Head of caudate nucleus (tissue), 42 donors: ENCODE measurements at regions not wholly inside any gene's neighbourhood (a gene's known extent, or its start where the extent isn't known, plus 50 kb on each side); places are given as distances from the start of the nearest gene placed in this dataset.
A peak's percentile ranks its signal among the peaks of the same experiment; 100 is the strongest.

Experiments
- DNase-seq, 42 donors: peaks; one replicate each; pipeline versions ENCODE4 v3.0.0 to v3.0.0-alpha.2; 2020 to 2021; ENCODE audit warnings: mixed read lengths in 7 of 42
- intact Hi-C: fragments of 100-400 bp; cut with DNase I; formaldehyde crosslinking; loops from one replicate; pipeline ENCODE4 v1.15.0; 2022

GRCh38 chr6:98433325-98434056 is 400.9 kb upstream of the POU3F2 start:
- intact Hi-C loops, result no loop called here
- no peak for DNase-seq

- intact Hi-C loops, result no loop called here
- DNase-seq, result no peak
Measured at GRCh38 chr6:98443633-98444032, 390.7 kb upstream of the POU3F2 start.

GRCh38 chr6:98452685-98453084 is 381.7 kb upstream of the POU3F2 start:
- no peak for DNase-seq
- intact Hi-C loops, result no loop called here

- intact Hi-C loops, result no loop called here
- DNase-seq, result no peak
Measured at GRCh38 chr6:98454809-98455322, 379.5 kb upstream of the POU3F2 start.

GRCh38 chr6:98458708-98459107 is 375.7 kb upstream of the POU3F2 start:
- intact Hi-C loops, result no loop called here
- peak in 7 of 42 donors; percentile 4 to 49 (median 23) for DNase-seq

- intact Hi-C loops, result no loop called here
- no peak for DNase-seq
Measured at GRCh38 chr6:98463038-98464000, 371.1 kb upstream of the POU3F2 start.

GRCh38 chr6:98467091-98467490 is 367.3 kb upstream of the POU3F2 start:
- DNase-seq, result no peak
- intact Hi-C loops, result no loop called here

DNA sequence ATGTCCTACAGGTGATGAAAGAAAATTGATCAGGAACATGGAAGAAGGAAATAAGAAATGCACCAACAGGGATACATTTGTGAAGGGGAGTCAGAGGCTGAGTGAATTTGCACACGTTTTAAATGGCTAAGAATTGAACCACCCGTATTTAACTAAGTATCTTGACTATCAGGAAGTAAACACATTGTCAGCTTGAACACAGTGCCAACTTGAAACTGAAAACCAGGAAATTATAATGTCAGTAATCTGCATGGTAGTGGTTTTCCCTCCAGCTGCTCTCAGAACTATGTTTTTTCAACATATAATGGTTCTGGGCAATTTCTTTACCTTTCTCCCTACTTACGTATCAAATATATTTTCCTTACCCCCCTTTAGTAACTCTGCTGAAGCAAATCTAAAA is 366.5 kb upstream of the POU3F2 start:
- no peak for DNase-seq
- intact Hi-C loops, result no loop called here

DNA sequence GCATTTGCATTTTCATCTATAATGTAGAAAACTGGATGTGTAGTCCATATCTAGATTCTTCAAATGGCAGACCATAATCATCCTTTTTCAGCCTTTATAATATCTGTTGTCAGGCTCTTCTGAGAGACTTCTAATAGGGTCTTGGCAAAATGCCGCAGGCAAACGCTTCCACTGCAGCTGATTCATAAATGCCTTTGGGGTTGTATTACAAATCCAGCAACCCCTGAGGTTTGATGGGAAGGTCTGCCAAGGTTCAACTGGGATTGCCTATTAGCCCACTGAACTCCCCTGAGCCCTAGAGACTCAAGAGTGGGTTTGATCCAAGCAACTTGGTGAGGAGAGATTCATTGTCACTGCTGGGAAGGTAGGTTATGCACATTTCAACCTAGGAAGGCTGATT is 365.2 kb upstream of the POU3F2 start:
- no peak for DNase-seq
- intact Hi-C loops, result no loop called here

GRCh38 chr6:98470821-98471220 is 363.6 kb upstream of the POU3F2 start:
- intact Hi-C loops, result no loop called here
- DNase-seq, result no peak

DNA sequence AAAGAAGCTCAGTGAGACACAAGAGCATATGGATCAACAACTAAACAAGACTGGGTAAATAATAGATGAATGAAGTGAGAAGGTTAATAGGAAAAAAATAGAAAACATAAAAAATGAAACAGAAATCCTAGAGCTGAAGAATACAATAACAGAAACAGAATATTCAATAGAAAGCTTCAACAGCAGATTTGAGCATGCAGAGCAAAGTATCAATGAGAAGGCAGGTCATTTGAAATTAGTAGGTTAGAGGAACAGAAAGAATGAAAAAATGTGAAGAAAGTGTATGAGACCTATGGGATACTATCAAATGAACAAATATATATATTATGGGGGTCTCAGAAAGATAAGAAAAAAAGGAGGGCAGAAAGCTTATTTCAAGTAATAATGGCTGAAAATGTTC is 362.9 kb upstream of the POU3F2 start:
- intact Hi-C loops, result no loop called here
- DNase-seq, result no peak

DNA sequence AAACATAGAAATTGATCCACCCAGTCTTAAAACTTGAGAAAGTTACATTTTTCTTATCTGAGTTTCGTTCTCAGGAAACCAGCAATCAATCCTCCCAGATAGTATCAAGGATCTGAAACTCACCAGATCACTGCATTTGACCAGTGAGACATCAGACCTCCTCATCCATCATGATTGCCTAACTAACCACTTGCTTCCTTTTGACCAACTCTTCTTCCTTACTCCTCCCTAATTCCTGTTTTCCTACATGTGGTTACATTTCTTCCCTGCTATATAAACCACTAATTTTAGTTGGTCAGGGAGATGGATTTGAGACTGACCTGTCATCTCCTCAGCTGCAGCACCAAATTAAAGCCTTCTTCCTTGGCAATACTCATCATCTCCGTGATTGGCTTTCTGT is 357.1 kb upstream of the POU3F2 start:
- no peak for DNase-seq
- intact Hi-C loops, result no loop called here

- intact Hi-C loops, result no loop called here
- DNase-seq, result no peak
Measured at GRCh38 chr6:98484696-98485095, 349.7 kb upstream of the POU3F2 start.

DNA sequence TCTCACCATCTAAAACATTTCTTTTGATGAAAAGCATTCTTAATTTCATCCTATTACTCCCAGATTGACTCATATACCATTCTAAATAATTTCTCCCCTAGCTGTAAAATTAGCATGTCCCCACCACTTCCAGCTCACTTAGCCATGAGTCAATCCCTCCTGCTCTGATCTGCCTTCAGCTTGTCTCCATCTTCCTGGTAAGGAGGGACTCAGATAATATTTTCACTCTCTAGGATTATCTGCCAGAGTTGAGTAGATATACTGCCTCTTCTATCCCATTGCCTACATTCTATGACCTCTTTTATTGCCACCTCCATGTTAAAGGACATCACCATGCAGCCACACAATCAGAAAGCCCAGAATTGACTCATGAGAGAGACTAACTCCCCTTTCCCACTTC is 348.8 kb upstream of the POU3F2 start:
- DNase-seq, result peak in 1 of 42 donors; percentile 8
- intact Hi-C loops, result no loop called here

DNA sequence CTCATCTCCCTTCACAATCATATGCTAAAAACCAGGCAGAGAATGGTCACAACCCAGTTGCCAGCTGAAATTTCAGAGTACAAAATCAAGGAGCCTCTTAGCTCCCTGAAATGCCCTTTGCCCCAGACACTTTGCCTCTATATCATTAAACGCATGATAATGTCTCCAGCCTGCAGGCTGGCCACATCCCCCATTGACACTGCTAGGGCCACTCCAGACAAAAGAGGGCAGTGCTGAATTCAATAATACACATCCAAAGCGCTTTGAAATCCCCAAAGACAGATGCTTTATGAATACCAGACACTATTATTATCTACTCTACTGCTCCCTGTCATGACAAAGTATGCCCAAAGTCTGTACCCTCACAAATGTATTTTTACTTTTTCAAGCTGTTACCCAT is 348.3 kb upstream of the POU3F2 start:
- DNase-seq, result peak in 6 of 42 donors; percentile 10 to 46 (median 16)
- intact Hi-C loops, result no loop called here

- intact Hi-C loops, result no loop called here
- peak in 6 of 42 donors; percentile 6 to 57 (median 36) for DNase-seq
Measured at GRCh38 chr6:98487612-98488011, 346.8 kb upstream of the POU3F2 start.

DNA sequence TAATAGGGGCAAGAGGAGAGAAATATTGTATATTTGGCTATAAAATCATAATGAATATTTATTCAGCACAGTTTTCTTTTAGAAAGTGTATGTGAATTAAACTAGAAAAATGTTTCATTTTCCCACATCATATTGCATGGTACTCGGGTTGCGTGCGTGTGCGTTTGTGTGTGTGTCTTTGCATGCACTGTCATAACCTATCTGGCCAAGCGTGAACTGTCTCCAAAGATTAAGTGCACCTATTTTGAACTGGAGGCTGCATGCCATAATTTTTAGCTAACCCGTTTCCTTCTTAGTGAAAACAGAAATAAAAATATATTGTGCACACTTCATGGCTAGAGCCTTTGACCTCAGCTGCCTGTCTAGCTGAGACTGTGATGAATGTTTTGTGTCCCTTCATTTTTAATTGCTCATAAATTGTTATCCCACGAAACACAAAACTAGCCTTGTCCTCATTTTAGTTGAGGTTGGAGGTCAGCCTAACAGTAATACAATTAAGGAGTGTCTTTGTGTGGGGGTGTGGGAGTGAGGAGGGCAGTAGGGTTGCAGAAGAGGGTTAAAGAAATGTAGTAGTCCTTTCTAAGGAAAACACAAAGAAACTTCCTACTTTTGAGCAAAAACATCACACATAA is 336.1 kb upstream of the POU3F2 start:
- intact Hi-C loops, result no loop called here

GRCh38 chr6:98498866-98499265 is 335.5 kb upstream of the POU3F2 start:
- intact Hi-C loops, result no loop called here
- peak in 1 of 42 donors; percentile 5 for DNase-seq

More for the DNA sequence above, 336.1 kb upstream of the POU3F2 start:
- no peak for DNase-seq

GRCh38 chr6:98514073-98514720 is 320.2 kb upstream of the POU3F2 start:
- intact Hi-C loops, result no loop called here

More at GRCh38 chr6:98514073-98514720, 320.2 kb upstream of the POU3F2 start:
- DNase-seq, result no peak
